ENCODE measurements at regions not wholly inside any gene's neighbourhood (a gene's known extent, or its start where the extent isn't known, plus 50 kb on each side); places are given as distances from the start of the nearest gene placed in this dataset.

DNA sequence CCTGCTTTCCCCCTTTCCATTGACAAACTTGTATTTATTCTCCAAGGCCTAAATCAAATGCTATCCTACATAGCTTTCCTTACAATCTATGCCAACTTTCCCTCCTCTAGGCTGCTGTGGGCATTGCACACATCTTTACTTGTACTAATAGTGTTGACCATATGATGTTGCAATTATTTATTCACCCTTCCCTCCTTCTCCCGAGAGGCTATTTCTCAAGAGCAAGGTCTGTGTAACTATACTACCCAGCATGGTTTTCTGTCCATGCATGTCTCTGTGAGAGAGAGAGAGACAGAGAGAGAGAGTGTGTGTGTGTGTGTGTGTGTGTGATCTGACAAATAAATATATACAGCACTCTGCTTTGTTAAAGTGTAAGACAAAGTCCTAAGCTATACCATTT lies 63.8 kb downstream of the GTPBP8 start:
- ChIA-PET POLR2A (ENCODE audit: unreplicated experiment) (no interaction called here), CTCF (no interaction called here)
- no peak overlapping the region for H3K23ac ChIP-seq (ENCODE audit: low read depth, low read length)
- no peak overlapping the region for H2AK9ac ChIP-seq (replicated peaks; ENCODE audit: low read depth, low read length, poor library complexity)
- H3K9me1 ChIP-seq (ENCODE audit: insufficient read depth, low read length), result no peaks in the 10 kb centered on the region
- H4K5ac ChIP-seq (ENCODE audit: low read depth, low read length), result no peak overlapping the region; the same call in 1 of the 2 replicates
- no peak overlapping the region for H3K4me2 ChIP-seq (ENCODE audit: low read depth, low read length)
- H3K4me1 ChIP-seq (ENCODE audit: control insufficient read depth, insufficient read depth, low read length), result peaks cover 5% of the 10 kb centered on the region
- no peak overlapping the region for H2BK15ac ChIP-seq (ENCODE audit: low read depth, low read length)
- peak overlapping the region; percentile 19; the same call in 1 of the 2 replicates for H2BK120ac ChIP-seq (ENCODE audit: low read depth, low read length)
- TF ChIP-seq POLR2A (IDR thresholded peaks at IDR 0.05; ENCODE audit: low read depth, low read length) (no peak), BHLHE40 (IDR thresholded peaks at IDR 0.05; ENCODE audit: low read depth, low read length) (no peak), SMC3 (IDR thresholded peaks at IDR 0.05; ENCODE audit: low read depth, low read length) (0 out of 2 replicates have a peak, but pooled peaks have one; percentile 4), CEBPB (IDR thresholded peaks at IDR 0.05; ENCODE audit: low read depth, low read length) (peak; percentile 91), MXI1 (IDR thresholded peaks at IDR 0.05; ENCODE audit: borderline replicate concordance, low read depth, low read length) (no peak), FOS (IDR thresholded peaks at IDR 0.05; ENCODE audit: low read depth, low read length) (no peak), RAD21 (IDR thresholded peaks at IDR 0.05; ENCODE audit: low read length) (0 out of 2 replicates have a peak, but pooled peaks have one; percentile 3), RFX5 (IDR thresholded peaks at IDR 0.05; ENCODE audit: low read depth, low read length) (no peak)
- TF ChIP-seq, protein P1, sequence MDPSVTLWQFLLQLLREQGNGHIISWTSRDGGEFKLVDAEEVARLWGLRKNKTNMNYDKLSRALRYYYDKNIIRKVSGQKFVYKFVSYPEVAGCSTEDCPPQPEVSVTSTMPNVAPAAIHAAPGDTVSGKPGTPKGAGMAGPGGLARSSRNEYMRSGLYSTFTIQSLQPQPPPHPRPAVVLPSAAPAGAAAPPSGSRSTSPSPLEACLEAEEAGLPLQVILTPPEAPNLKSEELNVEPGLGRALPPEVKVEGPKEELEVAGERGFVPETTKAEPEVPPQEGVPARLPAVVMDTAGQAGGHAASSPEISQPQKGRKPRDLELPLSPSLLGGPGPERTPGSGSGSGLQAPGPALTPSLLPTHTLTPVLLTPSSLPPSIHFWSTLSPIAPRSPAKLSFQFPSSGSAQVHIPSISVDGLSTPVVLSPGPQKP (IDR thresholded peaks at IDR 0.05; ENCODE audit: borderline replicate concordance, low read depth, low read length), result no peak
- TF ChIP-seq, protein P2, sequence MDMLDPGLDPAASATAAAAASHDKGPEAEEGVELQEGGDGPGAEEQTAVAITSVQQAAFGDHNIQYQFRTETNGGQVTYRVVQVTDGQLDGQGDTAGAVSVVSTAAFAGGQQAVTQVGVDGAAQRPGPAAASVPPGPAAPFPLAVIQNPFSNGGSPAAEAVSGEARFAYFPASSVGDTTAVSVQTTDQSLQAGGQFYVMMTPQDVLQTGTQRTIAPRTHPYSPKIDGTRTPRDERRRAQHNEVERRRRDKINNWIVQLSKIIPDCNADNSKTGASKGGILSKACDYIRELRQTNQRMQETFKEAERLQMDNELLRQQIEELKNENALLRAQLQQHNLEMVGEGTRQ (IDR thresholded peaks at IDR 0.05; ENCODE audit: low read depth, low read length), result no peak
- H4K8ac ChIP-seq (ENCODE audit: low read depth in 2 of 2, low read length in 2 of 2), result 0 out of 4 replicates have a peak overlapping the region, but pooled peaks of 1 of the 2 experiments have one; percentile 5
- ATAC-seq (ENCODE audit: low read depth) (peak; percentile 71), DNase-seq (peak; percentile 69)
- H4K20me1 ChIP-seq (ENCODE audit: insufficient read depth, low read length), result no peaks in the 10 kb centered on the region
- H3K27ac ChIP-seq (ENCODE audit: insufficient read depth, low read length), result no peak overlapping the region
- no TSS peak for BruUV-seq (replicated peaks)
- no peak overlapping the region for H2BK5ac ChIP-seq (ENCODE audit: low read depth, low read length, poor library complexity, severe bottlenecking)
- no peaks in the 10 kb centered on the region for H3K9me3 ChIP-seq (ENCODE audit: control insufficient read depth, insufficient read depth, low read length)
- dilution Hi-C loops (cut with HindIII; ENCODE audit: low sequenced_read_pairs, unreplicated experiment) (no loop called here), in situ Hi-C loops (cut with MboI; ENCODE audit: low sequenced_read_pairs) (loop anchor here (10.0 kb wide), 1 partner anchor 570 kb away; no protein-coding TSS in a partner anchor), intact Hi-C loops (cut with micrococcal nuclease) (loop anchor here (10.0 kb wide), 4 partner anchors 80 to 690 kb away; partner anchors contain the start of genes ATP6V1A and NAA50)
- no peaks in the 10 kb centered on the region for H3K79me1 ChIP-seq (ENCODE audit: low read depth in 1 of 2, low read length in 2 of 2)
- H3K4ac ChIP-seq (ENCODE audit: low read depth, low read length), result peak overlapping the region; percentile 69
- H4K91ac ChIP-seq (ENCODE audit: insufficient read depth, low read depth, low read length), result no peak overlapping the region; the same call in 1 of the 2 replicates
- H3K9ac ChIP-seq (ENCODE audit: low read depth, low read length), result no peak overlapping the region
- no CpG with 5 or more reads among the region's 1 CpG for WGBS, 2 experiments (ENCODE audit: extremely low coverage in 2 of 2, insufficient read length in 1 of 2)
- no peak overlapping the region for H3K14ac ChIP-seq (replicated peaks; ENCODE audit: low read depth, low read length)
- no peak overlapping the region for H2AK5ac ChIP-seq (ENCODE audit: low read depth, low read length)
- H2BK20ac ChIP-seq (ENCODE audit: low read depth, low read length), result no peak overlapping the region
- H3K56ac ChIP-seq (ENCODE audit: extremely low read depth, insufficient read depth, low read length), result no peak overlapping the region
- no peak overlapping the region for H3K4me3 ChIP-seq (ENCODE audit: insufficient read depth, low read depth, low read length)
- H3K18ac ChIP-seq (ENCODE audit: low read depth, low read length), result peak overlapping the region; percentile 49; the same call in 1 of the 2 replicates
- no peaks in the 10 kb centered on the region for H3K36me3 ChIP-seq (ENCODE audit: control insufficient read depth, insufficient read depth, low read length)
- no peak overlapping the region for H2AFZ ChIP-seq (replicated peaks; ENCODE audit: low read length, poor library complexity)
- H3K27me3 ChIP-seq (ENCODE audit: control insufficient read depth, insufficient read depth, low read length), result peaks cover 17% of the 10 kb centered on the region

All from IMR-90 (cell line).